Heart left ventricle (tissue), 16 donors: ENCODE measurements at regions not wholly inside any gene's neighbourhood (a gene's known extent, or its start where the extent isn't known, plus 50 kb on each side); places are given as distances from the start of the nearest gene placed in this dataset.

Source experiments
- ATAC-seq, 4 donors: fragments of 200-7000 bp; cut with Tn5 transposase; one replicate each; pipeline ENCODE4 v1.9.1; 2020 to 2022; ENCODE audit warnings: moderate library complexity in 4 of 4, mild to moderate bottlenecking in 3 of 4, moderate number of reproducible peaks in 1 of 4
- DNase-seq, 5 donors: peaks; one replicate each; pipeline ENCODE4 v3.0.0-alpha.2; 2020
- H3K27ac ChIP-seq, 12 donors: fragments of 200-600 bp; sonication (generic) in 4 of 12; one replicate each; pipeline versions ENCODE4 v1.5.0 to v1.8.0; 2016 to 2022; ENCODE audit warnings: mild to moderate bottlenecking in 2 of 12
- H3K27me3 ChIP-seq, 9 donors: fragments of 200-600 bp; sonication (generic) in 2 of 9; one replicate each; pipeline versions ENCODE4 v1.5.1 to v1.8.0; 2016 to 2022; ENCODE audit warnings: mild to moderate bottlenecking in 3 of 9
- H3K36me3 ChIP-seq, 9 donors: fragments of 200-600 bp; sonication (generic) in 2 of 9; one replicate each; pipeline versions ENCODE4 v1.5.0 to v1.8.0; 2018 to 2022; ENCODE audit warnings: mild to moderate bottlenecking in 2 of 9
- H3K4me1 ChIP-seq, 12 donors: fragments of 200-600 bp; sonication (generic) in 4 of 12; one replicate each; pipeline versions ENCODE4 v1.5.0 to v1.8.0; 2016 to 2022; ENCODE audit warnings: mild to moderate bottlenecking in 3 of 12
- H3K4me3 ChIP-seq, 12 donors: fragments of 200-600 bp; sonication (generic) in 4 of 12; one replicate each; pipeline versions ENCODE4 v1.5.0 to v1.8.0; 2017 to 2022; ENCODE audit warnings: mild to moderate bottlenecking in 9 of 12, moderate library complexity in 4 of 12
- H3K9me3 ChIP-seq, 12 donors: fragments of 200-600 bp; sonication (generic) in 4 of 12; one replicate each; pipeline versions ENCODE4 v1.5.0 to v1.8.0; 2016 to 2022; ENCODE audit warnings: mild to moderate bottlenecking in 1 of 12
- POLR2A ChIP-seq, 2 donors: fragments of 450-650 bp; IDR thresholded peaks; one replicate each; pipeline ENCODE4 v1.6.1; 2017; ENCODE audit warnings: antibody characterized with exemption in 2 of 2, mild to moderate bottlenecking in 2 of 2, moderate library complexity in 2 of 2
- WGBS, 4 donors: extraction: QIAGEN DNeasy Blood & Tissue Kit in 2 of 4; methylation state at CpG; one replicate each; pipeline versions ENCODE4 v1.1.5 to v1.1.7; 2013 to 2018; 5-methylcytosine and 5-hydroxymethylcytosine counted together
- intact Hi-C, 10 donors: fragments of 100-400 bp; cut with DNase I; formaldehyde crosslinking; loops; one replicate each; pipeline versions ENCODE4 v1.11.1 to v1.14.2; 2022
- TF ChIP-seq, protein P1 (sequence below), 12 donors: fragments of 200-600 bp; sonication (generic) in 4 of 12; IDR thresholded peaks; one replicate each; pipeline versions ENCODE4 v1.5.0 to v1.8.0; 2018 to 2022; ENCODE audit warnings: antibody characterized with exemption in 12 of 12, mild to moderate bottlenecking in 5 of 12
- donor health status: ischemic (EF 13 %, LVEDD 7.1; RV severe dilation, severe dysfunction).
- donor health status: healthy with polysubstance abuse.
- donor health status: DM: no; HTN: yes; CAD: no.
- donor health status: DM: no; HTN: no; CAD: no.
- donor health status: ischemic (EF 25% LVEDD 6.9; RV normal size, moderate dysfunction).
- donor health status: ischemic (EF 25% LVEDD 5.7; RV mildly dilated, moderate dysfunction).
- donor health status: healthy.
- donor health status: DM: yes; HTN: yes; CAD: no.
- donor health status: ischemic (EF 35%, LVEDD 5.7; RV mildly dilated, moderate dysfunction).
- donor health status: nonischemic (EF 11% LVEDD 7.7; RV severe dilation, severe dysfunction).
- donor health status: DM: yes; HTN: yes; CAD: no.
- donor health status: PGD.
- donor health status: ischemic (EF 29% LVEDD 5.4; RV normal size, mild dysfunction).
- donor health status: nonischemic (EF 23%, LVEDD 6.1; RV moderate dilation, normal function).

DNA sequence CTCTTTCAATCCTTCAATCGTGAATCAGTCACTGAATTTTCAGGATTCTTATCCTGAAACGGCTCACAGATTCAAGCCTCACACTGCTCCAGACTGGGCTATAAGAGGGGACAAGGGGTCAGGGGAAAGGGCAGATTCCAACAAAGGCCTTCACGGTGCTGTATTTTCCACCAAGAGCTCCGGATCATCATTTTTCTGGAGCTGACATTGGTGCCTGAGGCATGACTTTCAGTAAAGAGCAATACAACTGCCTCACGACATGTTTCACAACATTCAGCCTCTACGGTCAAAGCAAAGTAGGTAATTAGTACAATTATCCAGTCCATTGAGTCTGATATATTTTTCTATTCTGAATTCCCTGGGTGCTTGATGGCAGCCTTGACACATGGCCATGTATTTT is 185.0 kb upstream of the PRICKLE2 start:
- whole genome bisulfite sequencing, 4 donors: 88 to 90% (median 88%) methylated on average over 6 of the region's 6 CpGs
- H3K27me3 ChIP-seq: peaks cover 0 to 8% (median 0%) of the 10 kb centered on the region in 9 donors
- TF ChIP-seq POLR2A (IDR thresholded peaks at IDR 0.05): no peak
- TF ChIP-seq, protein P1, sequence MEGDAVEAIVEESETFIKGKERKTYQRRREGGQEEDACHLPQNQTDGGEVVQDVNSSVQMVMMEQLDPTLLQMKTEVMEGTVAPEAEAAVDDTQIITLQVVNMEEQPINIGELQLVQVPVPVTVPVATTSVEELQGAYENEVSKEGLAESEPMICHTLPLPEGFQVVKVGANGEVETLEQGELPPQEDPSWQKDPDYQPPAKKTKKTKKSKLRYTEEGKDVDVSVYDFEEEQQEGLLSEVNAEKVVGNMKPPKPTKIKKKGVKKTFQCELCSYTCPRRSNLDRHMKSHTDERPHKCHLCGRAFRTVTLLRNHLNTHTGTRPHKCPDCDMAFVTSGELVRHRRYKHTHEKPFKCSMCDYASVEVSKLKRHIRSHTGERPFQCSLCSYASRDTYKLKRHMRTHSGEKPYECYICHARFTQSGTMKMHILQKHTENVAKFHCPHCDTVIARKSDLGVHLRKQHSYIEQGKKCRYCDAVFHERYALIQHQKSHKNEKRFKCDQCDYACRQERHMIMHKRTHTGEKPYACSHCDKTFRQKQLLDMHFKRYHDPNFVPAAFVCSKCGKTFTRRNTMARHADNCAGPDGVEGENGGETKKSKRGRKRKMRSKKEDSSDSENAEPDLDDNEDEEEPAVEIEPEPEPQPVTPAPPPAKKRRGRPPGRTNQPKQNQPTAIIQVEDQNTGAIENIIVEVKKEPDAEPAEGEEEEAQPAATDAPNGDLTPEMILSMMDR (IDR thresholded peaks at IDR 0.05): no peak
- no peak for ATAC-seq
- no peaks in the 10 kb centered on the region for H3K36me3 ChIP-seq
- no peak overlapping the region for H3K27ac ChIP-seq
- no peaks in the 10 kb centered on the region for H3K9me3 ChIP-seq
- H3K4me3 ChIP-seq: no peak overlapping the region
- H3K4me1 ChIP-seq: no peaks in the 10 kb centered on the region
- no peak for DNase-seq
- intact Hi-C loops: no loop called here

DNA sequence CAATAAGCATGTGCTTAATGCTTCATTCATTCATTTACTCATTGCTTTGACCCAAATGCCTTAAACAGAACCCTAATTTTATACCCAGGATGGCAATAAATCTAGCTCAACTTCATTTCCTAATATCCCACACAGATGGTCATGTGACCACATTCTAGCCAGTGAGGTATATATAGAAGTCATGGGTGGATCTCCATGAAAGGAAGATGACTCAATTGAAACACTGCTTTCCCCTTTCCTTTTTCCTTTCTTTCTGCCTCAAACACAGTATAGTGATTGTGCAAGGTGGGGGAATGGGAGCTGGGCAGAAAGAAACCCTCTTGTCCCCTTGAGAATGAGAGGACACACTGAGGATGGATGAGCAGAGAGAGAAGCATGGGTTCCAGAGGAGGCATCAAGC is 183.5 kb upstream of the PRICKLE2 start:
- ATAC-seq (no peak), DNase-seq (no peak)
- H3K27me3 ChIP-seq: peaks cover 0 to 8% (median 0%) of the 10 kb centered on the region in 9 donors
- intact Hi-C loops: loop anchor here in 4 of 10 donors (2.0 to 10.0 kb wide), 3 partner anchors 56 to 164 kb away; no protein-coding TSS in a partner anchor
- no peak for TF ChIP-seq POLR2A (IDR thresholded peaks at IDR 0.05)
- TF ChIP-seq, protein P1 (IDR thresholded peaks at IDR 0.05): no peak
- H3K4me3 ChIP-seq: no peak overlapping the region
- no peak overlapping the region for H3K27ac ChIP-seq
- no peaks in the 10 kb centered on the region for H3K9me3 ChIP-seq
- H3K4me1 ChIP-seq: no peaks in the 10 kb centered on the region
- H3K36me3 ChIP-seq: no peaks in the 10 kb centered on the region

GRCh38 chr3:64406271-64406670 is 181.0 kb upstream of the PRICKLE2 start:
- Histone ChIP-seq H3K27ac (no peak overlapping the region), H3K4me1 (no peaks in the 10 kb centered on the region), H3K36me3 (no peaks in the 10 kb centered on the region), H3K4me3 (no peak overlapping the region), H3K9me3 (no peaks in the 10 kb centered on the region), H3K27me3 (peaks cover 0 to 8% (median 0%) of the 10 kb centered on the region in 9 donors)
- 54 to 70% (median 61%) methylated on average over 3 of the region's 3 CpGs for WGBS, 4 donors
- TF ChIP-seq POLR2A (IDR thresholded peaks at IDR 0.05): no peak
- TF ChIP-seq, protein P1 (IDR thresholded peaks at IDR 0.05): no peak
- intact Hi-C loops: loop anchor here in 3 of 10 donors (10.0 kb wide), 2 partner anchors 79 to 161 kb away; no protein-coding TSS in a partner anchor
- ATAC-seq (no peak), DNase-seq (no peak)

DNA sequence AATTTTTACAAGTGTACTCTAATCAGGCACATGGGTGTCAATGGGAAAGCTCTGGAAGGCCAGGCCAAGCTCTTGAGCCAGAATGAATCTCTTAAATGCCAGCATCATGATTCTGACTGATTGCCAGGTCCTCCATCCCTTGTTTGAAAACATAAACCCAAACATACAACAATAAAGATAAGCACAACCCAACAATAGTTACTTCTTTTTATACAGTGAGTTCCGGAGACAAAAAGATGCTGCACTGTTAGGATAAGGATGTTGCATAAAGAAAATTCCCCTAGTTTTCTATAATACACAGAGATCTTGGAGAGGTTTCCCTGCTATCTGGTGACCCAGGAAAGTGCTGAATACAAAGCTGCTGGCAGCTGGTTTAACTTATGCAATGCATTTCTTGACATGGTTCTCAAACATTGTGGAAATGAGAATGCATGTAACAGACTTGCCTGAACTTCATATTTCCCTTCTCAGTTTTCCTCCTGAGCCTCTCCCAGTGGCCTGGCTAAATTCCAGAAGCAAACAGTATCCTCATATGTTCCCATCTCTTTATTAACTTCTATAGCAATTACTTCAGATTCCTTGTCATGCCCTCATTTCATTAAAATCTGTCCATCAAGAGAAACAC is 180.1 kb upstream of the PRICKLE2 start:
- Histone ChIP-seq H3K4me3 (no peak overlapping the region), H3K27ac (no peak overlapping the region), H3K27me3 (peaks cover 0 to 8% (median 0%) of the 10 kb centered on the region in 9 donors), H3K36me3 (no peaks in the 10 kb centered on the region), H3K4me1 (no peaks in the 10 kb centered on the region), H3K9me3 (no peaks in the 10 kb centered on the region)
- TF ChIP-seq POLR2A (IDR thresholded peaks at IDR 0.05): no peak
- TF ChIP-seq, protein P1 (IDR thresholded peaks at IDR 0.05): no peak
- 78 to 95% (median 88%) methylated on average over 1 of the region's 1 CpG for WGBS, 4 donors
- ATAC-seq: no peak
- intact Hi-C loops: loop anchor here in 3 of 10 donors (2.0 to 10.0 kb wide), 3 partner anchors 79 to 379 kb away; no protein-coding TSS in a partner anchor
- DNase-seq: no peak
